ENCODE measurements at regions not wholly inside any gene's neighbourhood (a gene's known extent, or its start where the extent isn't known, plus 50 kb on each side); places are given as distances from the start of the nearest gene placed in this dataset.

GRCh38 chr5:157951673-157952373 lies 92.9 kb upstream of the CLINT1 start:
- H3K4me3 ChIP-seq (replicated peaks in 1 of 3; ENCODE audit: insufficient read depth in 1 of 3, low read depth in 2 of 3, low read length in 3 of 3): no peak overlapping the region
- peaks cover 9% of the 10 kb centered on the region; the same call in 1 of the 2 replicates for H3K4me1 ChIP-seq (ENCODE audit: insufficient read depth, low read length)
- no peak overlapping the region for H3K9ac ChIP-seq (ENCODE audit: insufficient read depth, low read depth, low read length)
- POLR2A ChIA-PET: no interaction called here
- no peaks in the 10 kb centered on the region for H3K9me3 ChIP-seq (ENCODE audit: low read length)
- CTCF ChIA-PET (ENCODE audit: low intra/inter-chr PET ratio, low total read pairs): interaction anchor here (1.5 kb wide), 1 partner anchor 135 kb away, joined by 3 read pairs; no protein-coding TSS in a partner anchor
- 11% methylated on average over 4 of the region's 4 CpGs for WGBS (ENCODE audit: low lambda C conversion rate)
- intact Hi-C loops (cut with micrococcal nuclease; ENCODE audit: unreplicated experiment): no loop called here
- H4K20me1 ChIP-seq (ENCODE audit: insufficient read depth, low read length): no peaks in the 10 kb centered on the region
- TF ChIP-seq HNRNPK (IDR thresholded peaks at IDR 0.05; ENCODE audit: low read depth, low read length, poor library complexity, severe bottlenecking): peak; percentile 57
- TF ChIP-seq TBP (CRISPR knock-in tag; IDR thresholded peaks at IDR 0.05): no peak
- TF ChIP-seq ZNF274 (CRISPR knock-in tag; IDR thresholded peaks at IDR 0.05): no peak
- TF ChIP-seq PCBP2 (optimal IDR thresholded peaks at IDR 0.05; ENCODE audit: low read depth, low read length, poor library complexity, severe bottlenecking): peak; percentile 42
- no peak for TF ChIP-seq ZHX1 (CRISPR knock-in tag; IDR thresholded peaks at IDR 0.05; ENCODE audit: low read depth)
- no peak overlapping the region for H3K27ac ChIP-seq (ENCODE audit: extremely low read length, insufficient read depth, low read length)
- no peaks in the 10 kb centered on the region for H3K79me2 ChIP-seq (ENCODE audit: insufficient read depth, low read length)
- H2AFZ ChIP-seq (ENCODE audit: low read length): no peak overlapping the region
- FAIRE-seq (no peak), ATAC-seq (no peak), DNase-seq (ENCODE audit: low spot score) (no peak)
- no peaks in the 10 kb centered on the region for H3K36me3 ChIP-seq (replicated peaks in 1 of 2; ENCODE audit: control insufficient read depth in 1 of 2, insufficient read depth in 2 of 2, low read length in 2 of 2)
- in situ Hi-C loops (cut with HindIII; ENCODE audit: extremely low pct_ligation_motif_present, low pct_unique_long_range_greater_than_20kb): no loop called here
- BruUV-seq (replicated peaks): no TSS peak
- H3K4me2 ChIP-seq (ENCODE audit: low read depth, low read length): no peak overlapping the region
- no peaks in the 10 kb centered on the region for H3K27me3 ChIP-seq (ENCODE audit: control insufficient read depth in 1 of 2, insufficient read depth in 2 of 2, low read length in 2 of 2)
